ENCODE measurements at regions not wholly inside any gene's neighbourhood (a gene's known extent, or its start where the extent isn't known, plus 50 kb on each side); places are given as distances from the start of the nearest gene placed in this dataset.

DNA sequence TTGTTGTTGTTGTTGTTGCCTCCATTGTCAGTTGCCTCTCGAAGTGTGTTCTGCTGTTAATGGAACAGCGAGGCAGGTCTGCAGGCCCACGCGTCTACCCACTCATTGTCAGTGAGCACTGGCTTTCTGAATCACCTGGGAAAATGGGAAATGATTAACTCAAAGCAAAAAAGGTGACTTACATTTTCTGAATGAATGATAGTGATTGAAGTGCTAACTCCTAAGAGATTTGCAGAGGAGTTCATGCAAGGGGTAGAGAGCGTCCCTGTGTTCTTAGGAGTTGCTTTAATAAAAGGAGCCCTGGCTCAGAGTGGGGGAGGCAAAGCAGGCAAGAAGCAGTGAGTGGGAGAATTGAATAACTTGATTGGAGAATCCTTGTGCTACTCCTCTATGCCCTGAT lies 177.6 kb downstream of the CAND1 start:
- Histone ChIP-seq H3K36me3 (ENCODE audit: control insufficient read depth, insufficient read depth, low read length) (no peaks in the 10 kb centered on the region), H3K9me3 (ENCODE audit: control insufficient read depth, low read length) (peaks cover 10% of the 10 kb centered on the region), H3K9ac (ENCODE audit: extremely low read depth, low read length, poor library complexity, severe bottlenecking) (no peak overlapping the region), H3K27ac (ENCODE audit: low read depth, low read length) (no peak overlapping the region), H3K4me3 (ENCODE audit: low read length) (no peak overlapping the region), H3K4me1 (ENCODE audit: control insufficient read depth, insufficient read depth, low read length) (no peaks in the 10 kb centered on the region), H3K27me3 (ENCODE audit: control insufficient read depth, insufficient read depth, low read length, poor library complexity, severe bottlenecking) (no peaks in the 10 kb centered on the region)
- Mint-ChIP-seq H3K4me3 (no peak overlapping the region), H3K4me1 (peaks cover 10% of the 10 kb centered on the region), H3K9me3 (peaks cover 19% of the 10 kb centered on the region), H3K27ac (no peak overlapping the region), H3K36me3 (ENCODE audit: low read depth) (no peaks in the 10 kb centered on the region), H3K27me3 (ENCODE audit: insufficient read depth) (peaks cover 2% of the 10 kb centered on the region)
- TF ChIP-seq, protein P1, sequence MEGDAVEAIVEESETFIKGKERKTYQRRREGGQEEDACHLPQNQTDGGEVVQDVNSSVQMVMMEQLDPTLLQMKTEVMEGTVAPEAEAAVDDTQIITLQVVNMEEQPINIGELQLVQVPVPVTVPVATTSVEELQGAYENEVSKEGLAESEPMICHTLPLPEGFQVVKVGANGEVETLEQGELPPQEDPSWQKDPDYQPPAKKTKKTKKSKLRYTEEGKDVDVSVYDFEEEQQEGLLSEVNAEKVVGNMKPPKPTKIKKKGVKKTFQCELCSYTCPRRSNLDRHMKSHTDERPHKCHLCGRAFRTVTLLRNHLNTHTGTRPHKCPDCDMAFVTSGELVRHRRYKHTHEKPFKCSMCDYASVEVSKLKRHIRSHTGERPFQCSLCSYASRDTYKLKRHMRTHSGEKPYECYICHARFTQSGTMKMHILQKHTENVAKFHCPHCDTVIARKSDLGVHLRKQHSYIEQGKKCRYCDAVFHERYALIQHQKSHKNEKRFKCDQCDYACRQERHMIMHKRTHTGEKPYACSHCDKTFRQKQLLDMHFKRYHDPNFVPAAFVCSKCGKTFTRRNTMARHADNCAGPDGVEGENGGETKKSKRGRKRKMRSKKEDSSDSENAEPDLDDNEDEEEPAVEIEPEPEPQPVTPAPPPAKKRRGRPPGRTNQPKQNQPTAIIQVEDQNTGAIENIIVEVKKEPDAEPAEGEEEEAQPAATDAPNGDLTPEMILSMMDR (conservative IDR thresholded peaks at IDR 0.05): no peak
- WGBS, 2 experiments (ENCODE audit: insufficient coverage in 1 of 2, insufficient read length in 1 of 2): 85 to 90% methylated on average over 5 of the region's 5 CpGs
- no peak for DNase-seq

DNA sequence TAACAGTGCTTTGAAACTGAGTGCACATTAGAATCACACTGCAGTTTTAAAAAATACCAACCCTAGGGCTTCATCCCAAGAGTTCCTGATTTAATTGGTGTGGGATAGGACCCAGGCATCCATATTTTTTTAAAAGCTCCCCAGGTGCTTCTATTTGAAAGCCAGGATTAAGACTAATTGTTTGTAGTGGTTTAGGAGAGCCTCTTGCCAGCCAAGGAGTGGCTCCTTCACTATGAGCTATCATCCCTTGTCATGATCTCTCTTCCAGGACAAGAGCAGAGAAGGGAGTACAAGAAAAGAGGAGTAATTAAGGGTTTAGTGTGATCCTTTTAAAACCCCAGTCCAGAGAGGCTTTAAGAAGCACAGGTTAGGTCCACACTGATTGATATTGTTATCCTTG lies 178.0 kb downstream of the CAND1 start:
- no peaks in the 10 kb centered on the region for H3K36me3 ChIP-seq (ENCODE audit: control insufficient read depth, insufficient read depth, low read length)
- no peak overlapping the region for H3K9ac ChIP-seq (ENCODE audit: extremely low read depth, low read length, poor library complexity, severe bottlenecking)
- no peak overlapping the region for H3K4me3 Mint-ChIP-seq
- no peak overlapping the region for H3K27ac Mint-ChIP-seq
- no peaks in the 10 kb centered on the region for H3K27me3 ChIP-seq (ENCODE audit: control insufficient read depth, insufficient read depth, low read length, poor library complexity, severe bottlenecking)
- no peak for DNase-seq
- TF ChIP-seq, protein P1 (conservative IDR thresholded peaks at IDR 0.05): no peak
- H3K4me3 ChIP-seq (ENCODE audit: low read length): no peak overlapping the region
- H3K4me1 ChIP-seq (ENCODE audit: control insufficient read depth, insufficient read depth, low read length): no peaks in the 10 kb centered on the region
- H3K9me3 ChIP-seq (ENCODE audit: control insufficient read depth, low read length): peaks cover 10% of the 10 kb centered on the region
- no peak overlapping the region for H3K27ac ChIP-seq (ENCODE audit: low read depth, low read length)
- peaks cover 2% of the 10 kb centered on the region for H3K27me3 Mint-ChIP-seq (ENCODE audit: insufficient read depth)
- peaks cover 19% of the 10 kb centered on the region for H3K9me3 Mint-ChIP-seq
- peaks cover 10% of the 10 kb centered on the region for H3K4me1 Mint-ChIP-seq
- no peaks in the 10 kb centered on the region for H3K36me3 Mint-ChIP-seq (ENCODE audit: low read depth)

DNA sequence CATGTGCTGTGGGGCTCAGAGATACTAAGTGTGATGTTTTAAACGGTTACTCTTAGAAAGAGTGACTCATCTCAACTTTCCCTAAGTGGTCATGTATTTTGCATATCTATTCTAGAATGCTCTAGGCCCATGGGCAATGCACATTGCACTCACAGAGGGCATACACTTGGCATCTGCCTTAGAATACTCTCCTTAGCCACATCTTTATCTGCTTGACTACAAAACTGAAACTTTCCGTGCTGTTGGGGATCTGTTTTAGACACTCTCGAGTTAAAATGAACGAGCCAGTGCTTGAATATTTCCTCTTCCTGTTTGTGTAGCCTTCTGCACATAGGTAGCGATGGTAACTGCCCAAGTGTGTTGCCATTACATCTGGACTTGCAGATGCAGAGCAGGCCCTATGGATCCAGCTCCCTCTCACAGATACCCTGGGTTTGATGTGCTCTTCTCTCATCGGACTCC lies 180.5 kb downstream of the CAND1 start:
- peaks cover 8% of the 10 kb centered on the region for H3K9me3 ChIP-seq (ENCODE audit: control insufficient read depth, low read length)
- H3K27ac Mint-ChIP-seq: no peak overlapping the region
- H3K4me1 Mint-ChIP-seq: peaks cover 4% of the 10 kb centered on the region
- no peak overlapping the region for H3K9ac ChIP-seq (ENCODE audit: extremely low read depth, low read length, poor library complexity, severe bottlenecking)
- no peak overlapping the region for H3K4me3 Mint-ChIP-seq
- H3K36me3 ChIP-seq (ENCODE audit: control insufficient read depth, insufficient read depth, low read length): no peaks in the 10 kb centered on the region
- H3K36me3 Mint-ChIP-seq (ENCODE audit: low read depth): no peaks in the 10 kb centered on the region
- 92 to 94% methylated on average over 6 of the region's 6 CpGs for WGBS, 2 experiments (ENCODE audit: insufficient coverage in 1 of 2, insufficient read length in 1 of 2)
- TF ChIP-seq, protein P1 (conservative IDR thresholded peaks at IDR 0.05): no peak
- H3K27ac ChIP-seq (ENCODE audit: low read depth, low read length): no peak overlapping the region
- H3K4me1 ChIP-seq (ENCODE audit: control insufficient read depth, insufficient read depth, low read length): no peaks in the 10 kb centered on the region
- H3K9me3 Mint-ChIP-seq: peaks cover 15% of the 10 kb centered on the region
- no peaks in the 10 kb centered on the region for H3K27me3 ChIP-seq (ENCODE audit: control insufficient read depth, insufficient read depth, low read length, poor library complexity, severe bottlenecking)
- peaks cover 3% of the 10 kb centered on the region for H3K27me3 Mint-ChIP-seq (ENCODE audit: insufficient read depth)
- no peak overlapping the region for H3K4me3 ChIP-seq (ENCODE audit: low read length)
- no peak for DNase-seq

Measured in endodermal cell (in vitro differentiated cells).